Breast epithelium (tissue), 3 donors: ENCODE measurements at regions not wholly inside any gene's neighbourhood (a gene's known extent, or its start where the extent isn't known, plus 50 kb on each side); places are given as distances from the start of the nearest gene placed in this dataset.

Source experiments
- CTCF ChIP-seq, 3 donors: fragments of 450-650 bp; IDR thresholded peaks; one replicate each; pipeline ENCODE4 v1.5.1; 2016 to 2017; ENCODE audit warnings: antibody characterized with exemption in 3 of 3, mild to moderate bottlenecking in 3 of 3, moderate library complexity in 3 of 3
- POLR2A ChIP-seq: fragments of 450-650 bp; IDR thresholded peaks from one replicate; pipeline ENCODE4 v1.6.1; 2016; ENCODE audit warnings: antibody characterized with exemption, mild to moderate bottlenecking, moderate library complexity
- POLR2AphosphoS5 ChIP-seq, 3 donors: sonication (generic); formaldehyde crosslinking; IDR thresholded peaks; one replicate each; pipeline ENCODE4 v1.6.1; 2017; ENCODE audit warnings: antibody characterized with exemption in 3 of 3

- TF ChIP-seq CTCF (IDR thresholded peaks at IDR 0.05) (no peak), POLR2A (no peak), POLR2AphosphoS5 (IDR thresholded peaks at IDR 0.05) (no peak)
Observed at GRCh38 chr4:125231661-125232060, 83.1 kb upstream of the FAT4 start.
